ENCODE measurements at regions not wholly inside any gene's neighbourhood (a gene's known extent, or its start where the extent isn't known, plus 50 kb on each side); places are given as distances from the start of the nearest gene placed in this dataset.

DNA sequence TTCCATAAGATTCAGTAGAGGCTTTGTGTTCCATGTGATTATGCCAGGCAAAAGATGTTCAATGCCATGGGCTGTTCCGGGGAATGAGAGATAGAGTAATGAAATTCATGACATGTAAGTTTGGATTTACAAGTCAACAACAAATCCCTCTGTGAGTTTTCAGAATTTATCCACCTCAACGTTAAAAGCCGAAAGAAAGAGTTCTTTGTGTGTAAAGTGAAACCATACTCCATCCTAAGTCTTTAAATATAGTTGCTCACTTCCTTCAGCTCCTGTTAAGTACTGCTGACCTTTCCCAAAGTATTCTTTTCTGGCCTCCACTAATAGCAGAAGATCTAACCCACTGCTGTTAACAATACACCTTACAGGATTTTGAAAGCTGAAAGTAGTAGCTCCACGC lies 190.0 kb downstream of the TMX1 start:
- no peak for TF ChIP-seq TARDBP (IDR thresholded peaks at IDR 0.05)
- TF ChIP-seq, protein P1, sequence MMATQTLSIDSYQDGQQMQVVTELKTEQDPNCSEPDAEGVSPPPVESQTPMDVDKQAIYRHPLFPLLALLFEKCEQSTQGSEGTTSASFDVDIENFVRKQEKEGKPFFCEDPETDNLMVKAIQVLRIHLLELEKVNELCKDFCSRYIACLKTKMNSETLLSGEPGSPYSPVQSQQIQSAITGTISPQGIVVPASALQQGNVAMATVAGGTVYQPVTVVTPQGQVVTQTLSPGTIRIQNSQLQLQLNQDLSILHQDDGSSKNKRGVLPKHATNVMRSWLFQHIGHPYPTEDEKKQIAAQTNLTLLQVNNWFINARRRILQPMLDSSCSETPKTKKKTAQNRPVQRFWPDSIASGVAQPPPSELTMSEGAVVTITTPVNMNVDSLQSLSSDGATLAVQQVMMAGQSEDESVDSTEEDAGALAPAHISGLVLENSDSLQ (IDR thresholded peaks at IDR 0.05), result no peak
- TF ChIP-seq NFRKB (IDR thresholded peaks at IDR 0.05), result no peak
- no peak for DNase-seq (ENCODE audit: extremely low spot score)
- CTCF ChIA-PET, result no interaction called here
- POLR2A ChIA-PET, result no interaction called here

DNA sequence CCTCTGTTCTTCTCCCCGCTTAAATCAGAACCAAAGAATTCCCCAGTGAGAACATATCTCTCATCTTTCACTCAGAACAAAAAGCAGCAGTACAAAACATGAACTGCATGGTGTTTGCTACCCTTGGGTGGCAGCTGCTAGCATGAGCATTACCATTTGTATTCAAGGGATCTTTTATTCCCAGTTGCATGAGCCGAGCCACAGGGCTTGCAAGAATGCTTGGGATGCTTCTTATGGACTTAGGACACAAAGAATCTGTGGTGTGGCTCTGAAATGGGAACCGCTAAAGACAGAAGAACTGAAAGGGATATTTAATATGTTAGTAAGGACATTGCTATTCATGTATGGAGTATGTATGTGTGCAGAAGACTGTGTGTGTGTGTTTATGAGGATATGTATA lies 190.6 kb downstream of the TMX1 start:
- ChIA-PET POLR2A (no interaction called here), CTCF (no interaction called here)
- no peak for DNase-seq (ENCODE audit: extremely low spot score)
- TF ChIP-seq NFRKB (IDR thresholded peaks at IDR 0.05), result no peak
- no peak for TF ChIP-seq CTBP1 (IDR thresholded peaks at IDR 0.05; ENCODE audit: borderline replicate concordance)
- TF ChIP-seq FOXK2 (IDR thresholded peaks at IDR 0.05), result no peak
- TF ChIP-seq ELF4 (IDR thresholded peaks at IDR 0.05), result no peak
- no peak for TF ChIP-seq SP1 (IDR thresholded peaks at IDR 0.05)
- no peak for TF ChIP-seq SUZ12 (IDR thresholded peaks at IDR 0.05)
- TF ChIP-seq, protein P1 (IDR thresholded peaks at IDR 0.05), result no peak
- no peak for TF ChIP-seq BHLHE40 (IDR thresholded peaks at IDR 0.05; ENCODE audit: borderline replicate concordance)
- TF ChIP-seq HDGF (IDR thresholded peaks at IDR 0.05; ENCODE audit: borderline replicate concordance), result no peak
- no peak for TF ChIP-seq L3MBTL2 (conservative IDR thresholded peaks at IDR 0.05)
- no peak for TF ChIP-seq ZNF384 (IDR thresholded peaks at IDR 0.05)
- no peak for TF ChIP-seq ARNT (IDR thresholded peaks at IDR 0.05)
- no peak for TF ChIP-seq LEF1 (IDR thresholded peaks at IDR 0.05; ENCODE audit: borderline replicate concordance)
- TF ChIP-seq FOXM1 (IDR thresholded peaks at IDR 0.05; ENCODE audit: borderline replicate concordance), result no peak
- TF ChIP-seq FOXA1 (IDR thresholded peaks at IDR 0.05), result no peak
- no peak for TF ChIP-seq TARDBP (IDR thresholded peaks at IDR 0.05)

DNA sequence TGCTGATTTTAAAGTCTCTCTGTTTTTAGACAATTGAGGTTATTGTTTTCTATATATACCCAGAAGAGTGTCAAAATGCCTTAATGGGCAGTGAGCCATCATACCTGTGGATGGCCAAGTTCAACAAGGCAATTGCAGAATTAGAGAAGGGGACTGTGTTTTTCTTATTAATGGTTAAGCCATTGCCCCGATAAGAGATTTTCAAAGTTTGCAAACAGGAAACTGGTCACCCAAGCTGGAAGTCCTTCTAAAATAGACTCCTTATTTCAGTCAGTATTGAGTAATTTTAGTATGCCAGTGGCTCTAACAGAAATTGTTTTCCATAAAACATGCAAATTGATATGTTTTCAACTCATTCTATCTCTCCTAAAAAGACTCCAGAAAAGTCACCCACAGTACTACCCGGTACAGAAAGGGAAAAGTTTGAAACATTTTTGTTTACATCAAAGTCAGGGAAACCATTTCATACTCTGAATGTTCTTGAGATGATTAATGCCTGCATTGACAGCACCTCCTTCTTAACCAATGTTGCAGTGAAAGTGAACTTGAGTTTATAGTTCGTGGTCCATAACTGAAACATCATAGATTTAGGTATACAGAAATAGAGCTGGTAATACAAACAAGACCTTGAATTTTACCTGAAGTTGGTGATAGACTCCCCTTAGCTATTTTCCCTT lies 191.1 kb downstream of the TMX1 start:
- no peak for DNase-seq (ENCODE audit: extremely low spot score)
- CTCF ChIA-PET, result no interaction called here
- TF ChIP-seq CTBP1 (IDR thresholded peaks at IDR 0.05; ENCODE audit: borderline replicate concordance) (no peak), L3MBTL2 (conservative IDR thresholded peaks at IDR 0.05) (no peak), NFRKB (IDR thresholded peaks at IDR 0.05) (no peak), ARNT (IDR thresholded peaks at IDR 0.05) (no peak)
- POLR2A ChIA-PET, result no interaction called here

DNA sequence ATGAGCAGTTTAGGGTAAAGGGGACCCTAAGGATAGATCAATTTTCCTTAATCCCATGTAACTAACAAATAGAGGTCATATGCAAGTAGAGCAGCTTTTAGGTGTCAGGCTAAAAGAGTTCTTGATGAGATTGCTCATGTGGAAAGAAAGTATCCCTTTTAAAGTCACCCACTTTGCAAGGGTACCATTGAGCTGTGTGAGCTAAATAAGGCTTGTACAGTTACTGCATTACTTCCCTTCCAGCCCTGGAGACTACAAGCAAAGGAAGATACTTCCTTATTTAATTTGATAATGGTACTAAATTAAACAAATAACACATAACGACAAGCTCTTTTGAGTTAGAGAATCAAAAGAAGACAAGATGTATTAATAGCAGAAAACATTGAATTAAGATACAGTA lies 191.7 kb downstream of the TMX1 start:
- CTCF ChIA-PET, result no interaction called here
- no peak for TF ChIP-seq SUZ12 (IDR thresholded peaks at IDR 0.05)
- TF ChIP-seq, protein P1 (IDR thresholded peaks at IDR 0.05), result no peak
- no peak for TF ChIP-seq FOXM1 (IDR thresholded peaks at IDR 0.05; ENCODE audit: borderline replicate concordance)
- no peak for TF ChIP-seq FOXK2 (IDR thresholded peaks at IDR 0.05)
- TF ChIP-seq NFRKB (IDR thresholded peaks at IDR 0.05), result no peak
- TF ChIP-seq ELF4 (IDR thresholded peaks at IDR 0.05), result no peak
- TF ChIP-seq CTBP1 (IDR thresholded peaks at IDR 0.05; ENCODE audit: borderline replicate concordance), result no peak
- no peak for TF ChIP-seq TARDBP (IDR thresholded peaks at IDR 0.05)
- no peak for TF ChIP-seq BHLHE40 (IDR thresholded peaks at IDR 0.05; ENCODE audit: borderline replicate concordance)
- no peak for TF ChIP-seq HDGF (IDR thresholded peaks at IDR 0.05; ENCODE audit: borderline replicate concordance)
- no peak for TF ChIP-seq SP1 (IDR thresholded peaks at IDR 0.05)
- TF ChIP-seq LEF1 (IDR thresholded peaks at IDR 0.05; ENCODE audit: borderline replicate concordance), result no peak
- POLR2A ChIA-PET, result no interaction called here
- no peak for DNase-seq (ENCODE audit: extremely low spot score)

DNA sequence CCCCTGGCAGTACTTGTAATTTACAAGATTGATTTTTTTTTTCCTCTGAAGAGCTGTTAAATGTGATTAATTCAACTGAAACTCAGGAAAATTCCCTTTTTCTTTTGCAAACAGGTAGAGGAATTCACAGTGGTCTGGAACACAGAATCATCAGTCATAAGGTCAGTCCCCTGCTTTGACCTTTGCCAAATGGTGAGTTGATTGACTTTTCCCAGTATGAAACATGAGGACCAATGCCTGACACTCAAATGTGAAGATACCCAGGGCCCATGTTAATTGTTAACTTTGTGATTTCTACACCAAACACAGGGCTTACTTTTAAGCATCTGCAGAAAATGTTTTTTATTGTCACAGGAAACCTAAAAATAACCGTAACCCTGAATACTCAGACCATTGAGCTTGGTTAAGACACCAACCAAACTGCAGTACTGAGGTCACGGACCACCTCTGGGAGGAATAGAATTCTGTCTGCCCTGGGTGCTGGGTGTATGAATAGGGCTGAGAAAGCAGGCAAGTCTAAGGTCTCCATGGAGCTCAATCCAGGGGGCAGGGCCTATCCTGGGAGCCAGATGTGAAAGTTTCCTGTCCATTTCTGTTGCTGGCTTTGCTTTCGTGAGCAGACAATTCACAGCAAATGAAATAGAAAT lies 192.4 kb downstream of the TMX1 start:
- DNase-seq (ENCODE audit: extremely low spot score), result no peak
- ChIA-PET POLR2A (no interaction called here), CTCF (no interaction called here)
- TF ChIP-seq BHLHE40 (IDR thresholded peaks at IDR 0.05; ENCODE audit: borderline replicate concordance) (no peak), FOXK2 (IDR thresholded peaks at IDR 0.05) (no peak), ELF4 (IDR thresholded peaks at IDR 0.05) (no peak), HDGF (IDR thresholded peaks at IDR 0.05; ENCODE audit: borderline replicate concordance) (no peak), LEF1 (IDR thresholded peaks at IDR 0.05; ENCODE audit: borderline replicate concordance) (no peak), ZNF384 (IDR thresholded peaks at IDR 0.05) (no peak), NFRKB (IDR thresholded peaks at IDR 0.05) (no peak), FOXA1 (IDR thresholded peaks at IDR 0.05) (no peak), ARNT (IDR thresholded peaks at IDR 0.05) (no peak), FOXM1 (IDR thresholded peaks at IDR 0.05; ENCODE audit: borderline replicate concordance) (no peak), SP1 (IDR thresholded peaks at IDR 0.05) (no peak), TARDBP (IDR thresholded peaks at IDR 0.05) (no peak), CTBP1 (IDR thresholded peaks at IDR 0.05; ENCODE audit: borderline replicate concordance) (no peak)
- TF ChIP-seq, protein P1 (IDR thresholded peaks at IDR 0.05), result no peak

DNA sequence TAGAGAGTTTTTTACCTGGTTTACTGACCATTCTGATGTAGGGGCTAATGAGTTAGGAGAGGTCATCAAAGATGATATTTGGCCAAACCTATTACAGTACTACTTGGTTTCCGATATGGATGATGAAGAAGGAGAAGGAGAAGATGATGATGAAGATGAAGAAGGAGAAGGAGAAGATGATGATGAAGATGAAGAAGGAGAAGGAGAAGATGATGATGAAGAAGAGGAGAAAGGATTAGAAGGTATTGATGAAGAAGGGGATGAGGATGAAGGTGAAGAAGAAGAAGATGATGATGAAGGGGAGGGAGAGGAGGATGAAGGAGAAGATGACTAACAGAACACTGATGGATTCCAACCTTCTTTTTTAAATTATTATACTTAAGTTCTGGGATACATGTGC lies 196.6 kb downstream of the TMX1 start:
- no peak for DNase-seq (ENCODE audit: extremely low spot score)
- ChIA-PET POLR2A (no interaction called here), CTCF (no interaction called here)
- TF ChIP-seq SP1 (IDR thresholded peaks at IDR 0.05) (no peak), FOXM1 (IDR thresholded peaks at IDR 0.05; ENCODE audit: borderline replicate concordance) (no peak), ELF4 (IDR thresholded peaks at IDR 0.05) (no peak), FOXA1 (IDR thresholded peaks at IDR 0.05) (no peak), ARNT (IDR thresholded peaks at IDR 0.05) (no peak), NFRKB (IDR thresholded peaks at IDR 0.05) (no peak), CTBP1 (IDR thresholded peaks at IDR 0.05; ENCODE audit: borderline replicate concordance) (no peak), TARDBP (IDR thresholded peaks at IDR 0.05) (no peak), FOXK2 (IDR thresholded peaks at IDR 0.05) (no peak), BHLHE40 (IDR thresholded peaks at IDR 0.05; ENCODE audit: borderline replicate concordance) (no peak), ZNF384 (IDR thresholded peaks at IDR 0.05) (no peak), HDGF (IDR thresholded peaks at IDR 0.05; ENCODE audit: borderline replicate concordance) (no peak), SUZ12 (IDR thresholded peaks at IDR 0.05) (no peak)
- TF ChIP-seq, protein P1 (IDR thresholded peaks at IDR 0.05), result no peak

Measured in HEK293T (cell line).